ES-I3 (cell line): ENCODE measurements at regions not wholly inside any gene's neighbourhood (a gene's known extent, or its start where the extent isn't known, plus 50 kb on each side); places are given as distances from the start of the nearest gene placed in this dataset.

ENCODE experiments used
- H3K36me3 ChIP-seq: 2 replicates; pipeline ENCODE4 v1.6.1; 2013; ENCODE audit warnings: mild to moderate bottlenecking, low read length, control low read depth, moderate library complexity; ENCODE audit not compliant: insufficient read depth
- H3K4me1 ChIP-seq: 2 replicates; pipeline ENCODE4 v1.6.1; 2013; ENCODE audit warnings: mild to moderate bottlenecking, control low read depth, low read length; ENCODE audit not compliant: insufficient read depth
- H3K9ac ChIP-seq: 2 replicates; pipeline ENCODE4 v1.6.1; 2013; ENCODE audit warnings: low read depth, mild to moderate bottlenecking, low read length, moderate library complexity
- H3K9me3 ChIP-seq: 2 replicates; pipeline ENCODE4 v1.6.1; 2013; ENCODE audit warnings: mild to moderate bottlenecking, low read length, moderate library complexity; ENCODE audit not compliant: control insufficient read depth, insufficient read depth

GRCh38 chr7:68414631-68415425 lies 1183.4 kb upstream of the AUTS2 start:
- H3K36me3 ChIP-seq = no peaks in the 10 kb centered on the region

DNA sequence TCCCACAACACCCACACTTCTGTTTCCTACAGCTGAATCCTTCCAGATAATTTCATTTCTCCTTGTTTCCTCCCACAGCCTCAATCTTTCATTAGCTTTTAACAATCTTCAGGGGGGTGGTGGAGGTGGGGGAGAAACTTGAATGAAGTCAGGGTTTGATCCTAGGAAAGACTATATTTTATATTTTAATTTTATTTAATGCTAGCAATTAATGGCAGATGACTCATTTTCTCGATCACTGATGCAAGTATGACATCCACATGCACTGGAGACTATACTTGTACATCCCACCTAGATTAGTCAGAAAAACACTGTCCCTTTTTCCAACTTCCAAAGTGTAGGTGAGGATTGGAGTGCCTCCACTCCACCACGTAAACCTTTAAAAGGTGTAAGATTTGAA lies 1181.3 kb upstream of the AUTS2 start:
- Histone ChIP-seq H3K4me1 (no peaks in the 10 kb centered on the region), H3K9me3 (peaks cover 5% of the 10 kb centered on the region), H3K36me3 (no peaks in the 10 kb centered on the region), H3K9ac (no peak overlapping the region)

More at GRCh38 chr7:68414631-68415425, 1183.4 kb upstream of the AUTS2 start:
- peaks cover 5% of the 10 kb centered on the region for H3K9me3 ChIP-seq
- no peak overlapping the region for H3K9ac ChIP-seq
- H3K4me1 ChIP-seq = peaks cover 7% of the 10 kb centered on the region; the same call in 1 of the 2 replicates

DNA sequence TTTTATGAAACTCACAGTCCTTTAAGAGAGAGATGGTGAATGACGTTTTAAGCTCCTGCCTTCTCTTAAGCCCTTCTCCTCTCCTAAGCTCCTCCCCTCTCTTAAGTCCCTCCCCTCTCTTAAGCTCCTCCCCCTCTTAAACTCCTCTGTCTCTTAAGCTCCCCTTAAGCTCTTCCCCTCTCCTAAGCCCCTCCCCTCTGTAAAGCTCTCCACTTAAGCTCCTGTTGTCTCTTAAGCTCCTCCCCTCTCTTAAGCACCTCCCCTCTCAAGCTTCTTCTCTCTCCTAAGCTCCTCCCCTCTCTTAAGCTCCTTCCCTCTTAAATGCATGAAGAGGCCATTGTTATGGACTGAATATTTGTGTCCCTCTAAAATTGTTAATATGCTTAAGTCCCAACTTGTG lies 1180.6 kb upstream of the AUTS2 start:
- Histone ChIP-seq H3K9me3 (peaks cover 5% of the 10 kb centered on the region), H3K4me1 (no peaks in the 10 kb centered on the region), H3K36me3 (no peaks in the 10 kb centered on the region), H3K9ac (no peak overlapping the region)

- no peak overlapping the region for H3K9ac ChIP-seq
- no peaks in the 10 kb centered on the region for H3K4me1 ChIP-seq
- H3K9me3 ChIP-seq = peaks cover 2% of the 10 kb centered on the region; the same call in 1 of the 2 replicates
- no peaks in the 10 kb centered on the region for H3K36me3 ChIP-seq
These were observed 1177.7 kb upstream of the AUTS2 start for GRCh38 chr7:68420342-68421192.

DNA sequence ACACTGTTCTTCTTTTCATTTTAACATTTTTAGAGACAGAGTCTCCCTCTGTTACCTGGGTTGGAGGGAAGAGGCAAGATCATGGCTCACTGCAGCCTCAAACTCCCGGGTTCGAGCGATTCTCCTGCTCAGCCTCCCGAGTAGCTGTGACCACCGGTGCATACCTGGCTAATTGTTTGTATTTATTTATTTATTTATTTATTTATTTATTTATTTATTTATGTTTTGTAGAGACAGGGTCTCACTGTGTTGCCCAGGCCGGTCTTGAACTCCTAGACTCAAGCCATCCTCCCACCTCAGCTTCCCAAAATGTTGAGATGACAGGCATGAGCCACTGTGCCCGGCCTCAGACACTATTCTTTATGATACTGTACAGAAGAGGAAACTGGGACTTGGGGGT lies 1176.6 kb upstream of the AUTS2 start:
- no peaks in the 10 kb centered on the region; the same call in 1 of the 2 replicates for H3K9me3 ChIP-seq
- H3K4me1 ChIP-seq = no peaks in the 10 kb centered on the region
- H3K9ac ChIP-seq = no peak overlapping the region
- no peaks in the 10 kb centered on the region for H3K36me3 ChIP-seq

GRCh38 chr7:68422281-68422680 lies 1176.0 kb upstream of the AUTS2 start:
- no peak overlapping the region for H3K9ac ChIP-seq
- H3K9me3 ChIP-seq = no peaks in the 10 kb centered on the region; the same call in 1 of the 2 replicates
- no peaks in the 10 kb centered on the region for H3K36me3 ChIP-seq
- H3K4me1 ChIP-seq = no peaks in the 10 kb centered on the region

DNA sequence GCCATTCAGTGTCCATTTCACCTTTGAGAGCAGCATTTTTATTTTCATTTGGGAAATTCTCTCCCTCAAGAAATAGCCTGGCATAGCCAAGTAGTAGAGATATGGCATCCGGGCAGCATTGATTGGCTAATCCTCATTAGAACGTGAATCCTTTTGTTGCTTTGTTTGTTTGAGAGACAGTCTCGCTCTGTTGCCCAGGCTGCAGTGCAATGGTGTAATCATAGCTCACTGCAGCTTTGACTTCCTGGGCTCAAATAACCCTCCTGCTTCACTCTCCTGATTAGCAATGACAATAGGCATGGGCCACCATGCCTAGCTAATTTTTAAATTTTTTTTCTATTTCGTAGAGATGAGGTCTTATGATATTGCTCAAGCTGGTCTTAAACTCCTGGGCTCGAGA lies 1174.9 kb upstream of the AUTS2 start:
- no peak overlapping the region for H3K9ac ChIP-seq
- no peaks in the 10 kb centered on the region for H3K4me1 ChIP-seq
- H3K36me3 ChIP-seq = no peaks in the 10 kb centered on the region
- no peaks in the 10 kb centered on the region; the same call in 1 of the 2 replicates for H3K9me3 ChIP-seq

DNA sequence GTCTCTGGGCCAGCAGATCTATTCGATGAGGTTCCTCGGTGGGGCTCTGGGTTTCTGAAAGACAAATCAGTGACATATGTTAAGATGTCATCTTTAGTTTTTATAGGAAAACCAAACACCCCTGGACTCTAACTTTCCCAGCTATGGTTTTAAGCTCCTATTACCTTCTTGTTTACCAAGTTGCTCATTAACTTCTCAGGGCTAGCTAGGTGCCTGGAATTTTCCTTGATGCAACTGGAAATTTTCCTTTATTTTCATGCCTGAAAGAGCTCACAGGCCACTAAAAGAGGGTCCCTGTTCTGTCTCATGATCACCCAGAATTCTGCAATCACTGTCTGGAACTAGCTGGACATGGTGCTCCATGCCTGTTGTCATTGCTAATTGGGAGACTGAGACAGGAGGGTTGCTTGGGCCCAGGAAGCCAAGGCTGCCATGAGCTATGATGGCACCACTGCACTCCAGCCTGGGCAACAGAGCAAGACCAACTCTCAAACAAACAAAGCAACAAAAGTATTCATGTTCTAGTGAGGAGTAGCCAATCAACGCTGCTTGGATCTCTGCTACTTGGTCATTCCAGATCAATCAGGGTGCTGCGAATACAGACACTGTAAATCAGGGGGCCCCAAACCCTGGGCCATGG lies 1173.5 kb upstream of the AUTS2 start:
- Histone ChIP-seq H3K9ac (no peak overlapping the region), H3K9me3 (no peaks in the 10 kb centered on the region; the same call in 1 of the 2 replicates), H3K36me3 (no peaks in the 10 kb centered on the region), H3K4me1 (no peaks in the 10 kb centered on the region)

- Histone ChIP-seq H3K36me3 (no peaks in the 10 kb centered on the region), H3K4me1 (no peaks in the 10 kb centered on the region), H3K9ac (no peak overlapping the region), H3K9me3 (no peaks in the 10 kb centered on the region)
These were observed 1172.9 kb upstream of the AUTS2 start for GRCh38 chr7:68425377-68425776.

- H3K9ac ChIP-seq = no peak overlapping the region
- H3K36me3 ChIP-seq = no peaks in the 10 kb centered on the region
- no peaks in the 10 kb centered on the region for H3K4me1 ChIP-seq
- no peaks in the 10 kb centered on the region for H3K9me3 ChIP-seq
These were observed 1168.7 kb upstream of the AUTS2 start for GRCh38 chr7:68429411-68430117.

DNA sequence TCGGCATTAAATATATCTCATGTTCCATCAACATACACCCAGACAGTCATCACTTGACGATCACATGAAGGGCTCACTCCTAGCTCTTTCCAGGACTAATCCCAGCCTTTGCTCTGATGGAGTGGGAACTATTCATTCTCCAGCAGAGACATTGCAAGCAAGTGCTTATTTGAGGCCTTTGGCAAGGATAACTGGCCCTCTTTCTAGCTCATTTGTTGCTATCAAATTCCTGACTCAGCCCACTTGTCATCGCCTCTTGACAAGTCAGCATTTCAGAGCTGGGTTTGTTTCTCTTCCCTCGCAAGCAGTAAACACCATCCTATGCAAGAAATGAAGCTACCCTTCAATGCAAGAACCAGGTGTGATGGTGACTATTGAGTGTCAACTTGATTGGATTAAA lies 1165.7 kb upstream of the AUTS2 start:
- Histone ChIP-seq H3K4me1 (no peaks in the 10 kb centered on the region), H3K9ac (no peak overlapping the region), H3K36me3 (no peaks in the 10 kb centered on the region), H3K9me3 (no peaks in the 10 kb centered on the region)

DNA sequence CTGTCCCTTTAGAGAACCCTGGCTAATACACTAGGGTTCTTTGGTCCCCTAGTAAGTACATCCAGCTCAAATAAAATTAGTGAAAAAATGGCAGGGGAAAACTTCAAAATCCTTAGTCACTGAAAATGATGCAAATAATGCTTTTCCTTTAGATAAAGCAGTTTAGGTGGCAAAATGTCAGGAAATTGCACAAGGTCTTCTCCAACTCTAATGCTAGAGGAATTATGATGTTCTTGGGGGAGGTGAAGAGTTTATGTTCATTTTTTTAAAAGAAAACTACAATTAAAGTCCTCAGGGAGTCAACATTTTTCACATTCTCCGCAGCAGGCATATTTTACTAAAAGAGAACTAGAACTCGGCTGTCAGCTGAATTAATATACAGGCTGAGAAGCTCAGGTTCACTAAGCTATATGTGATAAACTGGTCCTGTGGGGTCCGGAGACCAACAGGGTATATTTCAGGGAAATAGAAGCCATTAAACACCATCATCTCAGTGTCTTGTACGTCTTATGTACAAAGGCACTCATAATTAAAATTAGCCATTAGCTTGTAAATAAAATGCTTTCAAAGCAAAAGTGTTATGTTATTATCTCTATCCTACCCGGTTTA lies 1164.7 kb upstream of the AUTS2 start:
- Histone ChIP-seq H3K4me1 (no peaks in the 10 kb centered on the region), H3K9ac (no peak overlapping the region), H3K36me3 (no peaks in the 10 kb centered on the region), H3K9me3 (no peaks in the 10 kb centered on the region)

DNA sequence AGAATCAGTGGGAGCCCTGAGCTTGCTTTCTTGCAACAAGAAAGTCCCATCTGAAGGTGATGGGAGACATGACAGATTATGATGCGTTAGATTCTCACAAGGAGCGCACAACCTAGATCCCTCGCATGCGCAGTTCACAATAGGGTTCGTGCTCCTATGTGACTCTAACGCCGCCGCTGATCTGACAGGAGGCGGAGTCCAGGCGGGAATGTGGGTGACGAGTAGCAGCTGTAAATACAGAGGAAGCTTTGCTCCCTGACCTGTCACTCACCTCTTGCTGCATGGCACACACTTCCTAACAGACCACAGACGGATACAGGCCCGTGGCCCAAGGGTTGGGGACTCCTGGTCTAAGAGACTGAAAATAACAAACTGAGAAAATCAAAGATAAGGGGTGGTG lies 1163.4 kb upstream of the AUTS2 start:
- H3K36me3 ChIP-seq = no peaks in the 10 kb centered on the region
- H3K9ac ChIP-seq = no peak overlapping the region
- no peaks in the 10 kb centered on the region for H3K4me1 ChIP-seq
- no peaks in the 10 kb centered on the region for H3K9me3 ChIP-seq

DNA sequence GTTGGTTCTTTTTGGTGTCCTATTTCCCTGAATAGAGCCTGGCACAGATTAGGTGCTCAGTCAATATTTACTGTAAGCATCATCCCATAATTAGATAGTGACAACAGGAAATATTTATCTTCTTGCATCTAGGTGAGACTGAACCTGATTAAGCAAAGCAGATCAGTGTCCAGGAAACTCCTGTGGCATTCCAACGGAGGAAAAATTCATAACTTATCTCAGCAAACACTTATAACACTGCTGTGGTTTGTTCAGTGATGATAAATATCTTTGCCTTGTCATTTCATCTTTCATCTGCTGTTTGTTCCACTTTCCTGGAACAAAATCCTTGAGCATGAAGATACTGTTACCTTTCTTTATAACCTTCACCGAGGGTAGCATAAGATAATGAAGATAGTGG lies 1160.3 kb upstream of the AUTS2 start:
- no peaks in the 10 kb centered on the region for H3K4me1 ChIP-seq
- no peaks in the 10 kb centered on the region for H3K9me3 ChIP-seq
- no peak overlapping the region for H3K9ac ChIP-seq
- H3K36me3 ChIP-seq = no peaks in the 10 kb centered on the region
